ENCODE measurements at regions not wholly inside any gene's neighbourhood (a gene's known extent, or its start where the extent isn't known, plus 50 kb on each side); places are given as distances from the start of the nearest gene placed in this dataset.

DNA sequence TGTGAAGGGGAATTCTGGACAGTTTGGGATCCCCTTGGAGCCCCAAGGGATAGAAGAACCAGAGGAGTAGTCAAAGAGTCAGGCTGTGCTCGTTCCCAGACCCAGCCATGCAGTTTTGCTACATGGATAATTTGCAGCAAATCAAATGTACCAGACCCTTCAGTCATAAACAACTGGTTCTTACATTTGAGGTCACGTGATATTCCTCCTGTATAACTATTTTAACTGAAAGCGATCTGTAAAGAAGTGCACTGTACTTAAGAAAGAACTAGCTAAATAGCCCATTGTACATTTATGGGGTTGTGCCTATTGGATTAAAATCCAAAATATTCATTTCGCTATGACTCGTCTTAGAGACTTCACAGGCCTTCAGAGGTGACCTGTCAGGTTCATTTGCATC, 550.2 kb upstream of the TENM3 start:
- DNase-seq: no peak
- Histone ChIP-seq H3K4me2 (ENCODE audit: low read depth, low read length) (no peak overlapping the region), H3F3A (ENCODE audit: insufficient read depth, low read length) (no peaks in the 10 kb centered on the region), H4K20me1 (ENCODE audit: insufficient read depth, low read length) (no peaks in the 10 kb centered on the region), H3K79me2 (ENCODE audit: low read length) (no peaks in the 10 kb centered on the region), H3K9ac (ENCODE audit: low read length) (no peak overlapping the region), H3K36me3 (replicated peaks; ENCODE audit: insufficient read depth, low read length) (no peaks in the 10 kb centered on the region), H3K4me3 (ENCODE audit: low read length) (no peak overlapping the region), H3K27me3 (replicated peaks; ENCODE audit: insufficient read depth, low read length) (no peaks in the 10 kb centered on the region), H2AFZ (ENCODE audit: low read length) (no peak overlapping the region), H3K4me1 (ENCODE audit: low read length) (no peaks in the 10 kb centered on the region), H3K9me3 (replicated peaks; ENCODE audit: insufficient read depth, low read length) (no peaks in the 10 kb centered on the region), H3K27ac (ENCODE audit: low read length) (no peak overlapping the region), H3K9me2 (replicated peaks; ENCODE audit: insufficient read depth, low read length) (no peaks in the 10 kb centered on the region)
- TF ChIP-seq EZH2 (optimal IDR thresholded peaks at IDR 0.05; ENCODE audit: low read depth, low read length) (no peak), EZH2phosphoT487 (IDR thresholded peaks at IDR 0.05; ENCODE audit: low read length) (no peak)
- TF ChIP-seq, protein P1, sequence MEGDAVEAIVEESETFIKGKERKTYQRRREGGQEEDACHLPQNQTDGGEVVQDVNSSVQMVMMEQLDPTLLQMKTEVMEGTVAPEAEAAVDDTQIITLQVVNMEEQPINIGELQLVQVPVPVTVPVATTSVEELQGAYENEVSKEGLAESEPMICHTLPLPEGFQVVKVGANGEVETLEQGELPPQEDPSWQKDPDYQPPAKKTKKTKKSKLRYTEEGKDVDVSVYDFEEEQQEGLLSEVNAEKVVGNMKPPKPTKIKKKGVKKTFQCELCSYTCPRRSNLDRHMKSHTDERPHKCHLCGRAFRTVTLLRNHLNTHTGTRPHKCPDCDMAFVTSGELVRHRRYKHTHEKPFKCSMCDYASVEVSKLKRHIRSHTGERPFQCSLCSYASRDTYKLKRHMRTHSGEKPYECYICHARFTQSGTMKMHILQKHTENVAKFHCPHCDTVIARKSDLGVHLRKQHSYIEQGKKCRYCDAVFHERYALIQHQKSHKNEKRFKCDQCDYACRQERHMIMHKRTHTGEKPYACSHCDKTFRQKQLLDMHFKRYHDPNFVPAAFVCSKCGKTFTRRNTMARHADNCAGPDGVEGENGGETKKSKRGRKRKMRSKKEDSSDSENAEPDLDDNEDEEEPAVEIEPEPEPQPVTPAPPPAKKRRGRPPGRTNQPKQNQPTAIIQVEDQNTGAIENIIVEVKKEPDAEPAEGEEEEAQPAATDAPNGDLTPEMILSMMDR (IDR thresholded peaks at IDR 0.05; ENCODE audit: low read length): no peak

DNA sequence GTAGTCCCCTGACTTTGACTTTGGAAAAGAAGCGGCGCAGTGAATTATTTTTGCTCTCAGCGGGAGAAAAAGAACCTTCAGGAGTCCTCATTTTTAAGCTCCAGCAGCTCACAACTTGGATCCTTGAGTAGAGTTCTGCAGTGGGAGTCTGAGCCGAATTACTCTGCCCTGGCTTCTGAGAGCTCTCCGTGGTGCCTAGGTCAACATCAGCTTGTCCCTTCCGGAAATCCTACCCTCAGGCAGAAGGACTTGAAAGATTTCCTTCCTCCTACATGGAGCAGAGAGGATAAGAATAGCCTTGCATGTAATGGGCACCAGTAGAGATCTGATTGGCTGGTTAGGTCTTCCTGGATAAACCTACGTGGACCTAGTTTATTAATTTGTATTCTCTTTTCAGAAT, 549.7 kb upstream of the TENM3 start:
- TF ChIP-seq EZH2 (optimal IDR thresholded peaks at IDR 0.05; ENCODE audit: low read depth, low read length) (no peak), EZH2phosphoT487 (IDR thresholded peaks at IDR 0.05; ENCODE audit: low read length) (no peak)
- TF ChIP-seq, protein P1 (IDR thresholded peaks at IDR 0.05; ENCODE audit: low read length): no peak
- H3K27me3 ChIP-seq (replicated peaks; ENCODE audit: insufficient read depth, low read length): no peaks in the 10 kb centered on the region

DNA sequence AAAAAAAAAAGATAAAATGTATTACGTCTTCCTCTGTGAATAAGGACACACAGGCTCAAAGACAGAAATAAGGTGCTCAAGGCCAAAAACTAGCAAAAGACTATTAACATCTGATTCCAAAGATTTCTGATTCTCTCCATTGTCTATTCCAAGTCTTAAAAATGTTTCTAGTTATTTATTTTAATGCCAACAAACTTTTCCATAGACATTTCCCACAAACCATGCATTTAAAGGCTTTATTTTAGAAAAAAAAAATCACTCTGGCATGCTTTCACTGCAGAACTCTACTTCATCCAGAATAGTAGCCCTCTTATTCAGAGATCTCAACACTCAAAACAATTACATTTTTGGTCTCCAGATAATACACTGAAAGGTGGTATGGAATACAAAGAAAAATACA, 545.0 kb upstream of the TENM3 start:
- TF ChIP-seq EZH2 (optimal IDR thresholded peaks at IDR 0.05; ENCODE audit: low read depth, low read length) (no peak), EZH2phosphoT487 (IDR thresholded peaks at IDR 0.05; ENCODE audit: low read length) (no peak)
- TF ChIP-seq, protein P1 (IDR thresholded peaks at IDR 0.05; ENCODE audit: low read length): no peak
- Histone ChIP-seq H3K9me2 (replicated peaks; ENCODE audit: insufficient read depth, low read length) (no peaks in the 10 kb centered on the region), H3K27ac (ENCODE audit: low read length) (no peak overlapping the region), H3K79me2 (ENCODE audit: low read length) (no peaks in the 10 kb centered on the region), H2AFZ (ENCODE audit: low read length) (no peak overlapping the region), H3K4me1 (ENCODE audit: low read length) (no peaks in the 10 kb centered on the region; the same call in 1 of the 2 replicates), H3K9me3 (replicated peaks; ENCODE audit: insufficient read depth, low read length) (no peaks in the 10 kb centered on the region), H3K36me3 (replicated peaks; ENCODE audit: insufficient read depth, low read length) (no peaks in the 10 kb centered on the region), H3K27me3 (replicated peaks; ENCODE audit: insufficient read depth, low read length) (no peaks in the 10 kb centered on the region), H3F3A (ENCODE audit: insufficient read depth, low read length) (no peaks in the 10 kb centered on the region), H3K4me3 (ENCODE audit: low read length) (no peak overlapping the region), H4K20me1 (ENCODE audit: insufficient read depth, low read length) (no peaks in the 10 kb centered on the region), H3K9ac (ENCODE audit: low read length) (no peak overlapping the region), H3K4me2 (ENCODE audit: low read depth, low read length) (no peak overlapping the region)
- DNase-seq: no peak

More for the DNA sequence above, 549.7 kb upstream of the TENM3 start:
- Histone ChIP-seq H3K9ac (ENCODE audit: low read length) (no peak overlapping the region), H2AFZ (ENCODE audit: low read length) (no peak overlapping the region), H3K4me3 (ENCODE audit: low read length) (no peak overlapping the region), H3K4me1 (ENCODE audit: low read length) (no peaks in the 10 kb centered on the region), H3K79me2 (ENCODE audit: low read length) (no peaks in the 10 kb centered on the region), H3K4me2 (ENCODE audit: low read depth, low read length) (no peak overlapping the region), H4K20me1 (ENCODE audit: insufficient read depth, low read length) (no peaks in the 10 kb centered on the region), H3F3A (ENCODE audit: insufficient read depth, low read length) (no peaks in the 10 kb centered on the region), H3K9me2 (replicated peaks; ENCODE audit: insufficient read depth, low read length) (no peaks in the 10 kb centered on the region), H3K27ac (ENCODE audit: low read length) (no peak overlapping the region), H3K36me3 (replicated peaks; ENCODE audit: insufficient read depth, low read length) (no peaks in the 10 kb centered on the region), H3K9me3 (replicated peaks; ENCODE audit: insufficient read depth, low read length) (no peaks in the 10 kb centered on the region)
- DNase-seq: no peak

All from MM.1S (cell line).